GM21528 (cell line): ENCODE measurements at regions not wholly inside any gene's neighbourhood (a gene's known extent, or its start where the extent isn't known, plus 50 kb on each side); places are given as distances from the start of the nearest gene placed in this dataset.

Experiments
- ATAC-seq: cut with Tn5 transposase; IDR thresholded peaks from one replicate; pipeline ENCODE4 v1.9.1; 2021; ENCODE audit warnings: mild to moderate bottlenecking, moderate library complexity; ENCODE audit not compliant: unreplicated experiment, low FRiP score

DNA sequence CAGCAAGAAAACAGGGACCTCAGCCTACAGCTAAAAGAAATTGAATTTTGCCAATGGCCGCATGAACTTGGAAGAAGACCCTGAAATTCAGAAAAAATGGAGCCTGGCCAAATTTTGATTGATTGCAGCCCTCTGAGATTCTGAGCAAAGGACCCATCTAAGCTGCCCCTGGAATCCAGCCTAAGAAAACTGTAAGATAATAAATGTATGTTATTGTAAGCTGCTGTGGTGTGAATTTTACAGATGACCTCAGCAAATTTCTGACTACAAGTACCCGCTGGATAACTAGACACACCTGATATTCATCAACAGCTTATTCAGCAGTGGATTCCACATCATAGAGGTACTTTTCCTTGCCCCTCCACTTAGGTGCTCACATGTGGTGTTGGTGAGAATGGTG, 119.5 kb upstream of the EPHA5 start:
- no peak for ATAC-seq

- no peak for ATAC-seq
Measured at GRCh38 chr4:65789341-65789740, 119.1 kb upstream of the EPHA5 start.

GRCh38 chr4:65777270-65777669, 107.0 kb upstream of the EPHA5 start:
- ATAC-seq, result no peak

GRCh38 chr4:65773636-65774035, 103.3 kb upstream of the EPHA5 start:
- no peak for ATAC-seq

DNA sequence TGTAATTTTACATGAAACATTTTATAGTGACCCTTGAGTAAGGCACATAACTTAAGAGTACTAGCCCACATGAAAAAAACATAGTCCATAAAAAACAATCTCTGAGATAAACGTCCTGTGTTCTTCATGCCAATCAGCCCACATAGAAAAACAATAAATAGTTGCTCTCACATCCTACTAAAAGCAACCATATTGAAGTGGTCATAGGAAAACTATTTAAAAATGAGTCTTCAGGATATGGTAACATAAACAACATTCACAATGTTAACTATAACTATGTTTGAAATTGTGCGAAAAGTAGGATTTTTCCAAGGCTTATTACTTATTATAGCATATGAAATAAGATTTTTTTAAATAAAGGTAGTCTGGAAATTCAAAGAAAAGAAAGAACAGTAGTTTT, 77.1 kb upstream of the EPHA5 start:
- ATAC-seq, result no peak

- no peak for ATAC-seq
Measured at GRCh38 chr4:65738134-65738533, 67.8 kb upstream of the EPHA5 start.

GRCh38 chr4:65737672-65738071, 67.4 kb upstream of the EPHA5 start:
- ATAC-seq, result no peak

GRCh38 chr4:65724973-65725372, 54.7 kb upstream of the EPHA5 start:
- ATAC-seq, result no peak
